NCI-H2171 (cell line): ENCODE measurements at regions not wholly inside any gene's neighbourhood (a gene's known extent, or its start where the extent isn't known, plus 50 kb on each side); places are given as distances from the start of the nearest gene placed in this dataset.

Experiments
- DNase-seq: peaks from one replicate; lab custom pipeline; 2025; lab: John Stamatoyannopoulos, UW

DNA sequence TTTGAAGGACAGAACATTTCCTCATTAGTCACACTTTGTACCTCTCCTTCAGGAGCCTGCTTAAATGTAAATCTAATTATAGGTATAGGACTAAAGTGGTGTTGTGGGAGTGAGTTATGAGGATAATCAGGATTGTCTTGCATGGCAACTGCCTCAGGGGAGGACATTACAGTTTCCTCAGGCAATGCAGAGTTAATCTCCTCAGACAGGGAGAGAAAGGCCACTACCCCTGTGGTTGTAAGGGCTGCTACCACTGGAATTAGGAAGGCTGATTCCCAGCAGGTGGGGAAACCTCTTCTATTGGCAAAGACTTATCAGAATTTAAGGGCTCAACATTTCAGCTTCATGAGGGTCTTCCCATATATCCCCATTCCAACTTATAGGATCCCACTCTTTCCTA, 286.8 kb upstream of the PBX1 start:
- no peak for DNase-seq

DNA sequence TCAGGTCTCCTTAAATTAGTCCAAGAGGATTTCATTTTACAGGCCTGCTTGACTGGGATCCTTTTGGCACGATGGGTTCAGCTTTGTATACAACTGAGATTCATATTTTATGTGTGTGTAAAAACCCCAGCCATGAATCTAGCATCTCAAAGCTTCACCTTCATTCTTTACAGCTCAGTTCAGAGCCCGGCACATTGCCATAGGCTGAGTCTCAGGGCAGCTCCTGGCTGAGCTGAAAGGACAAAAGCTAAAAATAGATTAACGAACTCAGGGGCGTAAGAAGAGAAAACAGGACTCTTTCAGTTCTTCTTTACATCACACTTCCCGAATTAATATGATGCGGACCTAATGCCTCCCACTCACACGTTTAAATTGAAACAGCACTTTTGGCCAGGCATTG, 262.8 kb upstream of the PBX1 start:
- no peak for DNase-seq

DNA sequence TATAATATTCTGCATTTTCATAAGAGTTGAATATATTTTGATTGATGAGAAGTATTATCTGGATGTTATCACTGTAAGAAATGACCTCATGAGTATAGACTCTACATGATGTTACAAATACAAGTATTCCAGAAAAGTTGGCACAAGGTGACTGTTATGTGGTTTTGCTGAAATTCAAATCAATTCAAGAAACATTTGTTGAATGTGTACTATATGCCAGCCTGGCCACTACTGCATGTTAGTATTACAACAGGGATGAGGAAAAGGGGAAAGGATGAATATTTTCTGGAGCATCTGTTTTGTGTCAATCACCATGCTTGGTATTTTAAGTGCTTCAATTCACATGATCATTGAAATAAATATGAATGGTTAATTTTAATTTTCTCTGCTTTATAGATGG, 250.9 kb upstream of the PBX1 start:
- DNase-seq = no peak

DNA sequence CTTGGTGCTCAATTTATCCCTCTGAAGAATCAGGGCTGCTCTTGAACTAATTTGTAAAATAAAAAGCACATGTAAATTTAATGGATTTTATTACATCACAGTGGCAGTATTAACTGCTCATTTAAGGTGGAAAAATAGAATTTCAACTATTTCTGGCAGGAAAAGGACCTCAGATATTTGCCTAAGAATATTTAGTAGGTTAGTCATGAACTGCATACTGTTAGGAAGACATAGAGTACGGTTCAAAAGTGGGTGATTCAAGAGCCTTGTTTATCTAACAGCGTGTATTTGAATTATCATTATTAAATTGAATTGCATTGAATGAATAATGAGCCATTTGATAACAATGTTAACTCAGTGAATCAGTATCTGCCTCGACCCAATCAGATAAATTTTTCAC, 248.8 kb upstream of the PBX1 start:
- no peak for DNase-seq

DNA sequence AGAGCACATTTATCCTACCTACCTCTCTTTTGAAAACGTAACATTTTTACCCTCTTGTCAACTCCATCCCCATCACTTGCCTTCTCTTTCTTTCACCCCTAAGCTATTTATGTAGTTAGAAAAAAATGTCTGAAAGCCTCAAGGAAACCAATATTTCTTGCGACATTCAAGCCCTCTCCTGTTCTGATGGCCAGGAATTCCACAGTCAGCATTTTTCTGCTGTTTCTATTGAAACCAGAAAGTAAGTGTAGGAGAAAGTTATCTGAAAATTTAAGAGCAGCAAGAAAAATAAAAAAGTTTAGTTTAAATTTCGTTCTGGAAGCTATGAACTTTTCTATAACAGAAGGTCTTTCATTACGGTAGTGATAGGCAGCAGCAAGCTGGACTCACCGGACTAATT, 247.6 kb upstream of the PBX1 start:
- DNase-seq = no peak

DNA sequence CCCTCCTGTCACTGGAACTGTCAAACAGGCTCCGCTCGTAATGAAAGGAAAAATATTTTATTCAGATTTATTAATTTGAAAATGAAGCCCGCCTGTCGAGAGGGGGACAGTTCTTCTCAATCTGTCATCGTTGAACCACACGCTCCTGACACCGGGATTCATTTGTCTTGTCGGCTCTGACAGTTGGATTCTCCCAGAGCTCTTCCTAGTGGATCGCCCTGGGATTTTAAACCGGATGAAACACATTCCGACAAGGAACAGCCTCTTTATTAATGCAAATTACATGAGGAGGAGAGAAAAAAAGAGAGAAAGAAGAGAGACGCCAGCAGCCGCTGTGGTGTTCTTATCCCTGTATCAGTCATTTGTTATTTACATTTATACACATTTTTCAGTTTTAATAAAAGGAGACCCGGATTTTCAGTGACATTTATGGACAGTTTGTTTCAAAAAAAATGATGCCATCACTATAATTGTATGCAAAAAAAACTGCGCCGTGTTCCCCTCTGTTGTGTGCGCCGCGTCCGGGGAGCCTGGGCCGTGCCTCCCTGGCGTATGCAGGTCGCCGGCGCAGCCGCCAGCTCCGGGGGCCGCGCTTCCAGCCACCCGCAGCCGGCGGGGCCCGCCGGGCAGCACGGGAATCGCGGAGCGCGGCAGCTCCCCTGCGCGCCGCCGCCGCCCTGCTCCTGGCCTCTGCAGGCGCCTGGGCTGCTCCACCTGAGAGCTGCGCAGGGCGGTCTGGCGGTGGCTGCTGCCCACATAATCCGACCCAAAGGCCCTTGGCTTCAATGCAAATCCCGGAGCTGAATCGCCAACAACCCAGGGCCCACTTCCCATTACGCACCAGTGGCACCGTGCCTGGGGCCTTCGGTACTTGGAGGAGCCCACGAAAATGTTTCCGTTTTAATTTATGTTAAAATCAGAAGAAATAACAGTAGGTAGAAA, 237.9 kb upstream of the PBX1 start:
- no peak for DNase-seq

DNA sequence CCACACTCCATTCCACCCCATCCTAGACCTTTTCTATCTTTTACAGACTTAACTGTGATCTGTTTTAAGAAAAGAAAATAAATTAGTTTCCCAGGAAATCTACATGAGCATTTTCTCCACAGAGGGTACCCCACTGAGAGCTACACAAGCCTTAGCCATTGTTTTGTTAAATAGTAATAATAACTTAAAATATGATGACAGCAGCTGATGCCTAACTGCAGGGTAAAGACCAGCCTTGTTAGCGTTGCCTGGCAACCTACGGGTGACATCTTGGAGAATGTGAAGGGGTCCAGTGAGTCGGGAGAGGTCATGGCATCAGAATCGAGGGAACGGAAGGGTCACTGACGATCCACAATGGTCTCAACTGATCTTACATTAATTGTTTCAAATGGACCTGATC, 233.2 kb upstream of the PBX1 start:
- DNase-seq = no peak

DNA sequence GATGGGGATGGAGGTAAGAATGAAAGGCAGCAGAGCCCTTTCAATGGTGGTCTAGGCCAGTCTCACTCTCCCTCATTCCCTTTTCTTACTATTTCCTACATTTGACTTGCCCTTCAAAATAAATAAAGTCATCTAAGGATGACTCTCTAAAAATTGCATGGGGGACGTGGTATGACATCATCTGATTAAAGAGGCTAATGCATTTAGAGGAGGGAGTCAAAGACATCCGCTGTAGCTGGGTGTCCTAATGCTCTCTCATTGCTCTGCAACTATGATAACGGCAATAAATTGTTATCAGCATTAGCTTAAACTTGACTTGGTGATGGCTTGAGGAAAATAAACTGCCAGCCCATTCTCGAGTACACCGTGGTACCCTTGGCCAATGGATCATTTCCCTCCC, 225.6 kb upstream of the PBX1 start:
- DNase-seq = no peak

DNA sequence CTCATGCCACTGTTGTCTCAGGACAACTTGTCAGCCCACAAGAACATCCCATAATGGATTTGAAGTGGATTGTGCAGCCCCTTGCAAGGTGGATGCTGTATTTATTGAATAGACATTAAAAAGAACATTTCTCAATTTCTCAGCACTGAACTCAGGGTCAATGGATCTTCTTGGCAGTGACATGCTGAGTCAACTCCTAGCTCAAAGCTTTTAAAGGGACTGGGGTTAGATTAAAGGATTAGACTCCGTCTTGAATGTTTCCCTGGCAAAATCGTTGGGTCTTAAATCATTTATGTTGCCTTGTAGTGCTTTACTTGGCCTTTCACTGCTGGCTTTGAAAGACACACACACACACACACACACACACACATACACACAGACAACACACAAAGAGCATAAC, 221.6 kb upstream of the PBX1 start:
- no peak for DNase-seq

DNA sequence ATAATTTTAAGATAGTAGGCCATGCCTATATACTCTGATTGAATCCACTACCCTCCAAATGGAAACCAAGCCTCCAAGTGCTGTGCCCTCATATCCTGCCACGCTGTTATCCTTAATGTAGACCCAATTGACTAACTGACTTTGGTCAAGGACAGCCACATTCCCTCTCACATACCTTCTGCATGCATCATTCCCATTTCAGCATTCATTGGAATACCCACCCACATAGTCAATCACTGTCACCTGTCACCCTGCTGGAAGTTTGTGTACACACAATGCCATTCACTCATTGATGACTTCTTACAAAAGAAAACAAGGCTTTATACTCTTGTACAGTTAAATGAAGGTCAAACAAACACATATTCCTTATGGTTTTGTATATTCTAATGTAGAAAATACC, 221.1 kb upstream of the PBX1 start:
- no peak for DNase-seq

DNA sequence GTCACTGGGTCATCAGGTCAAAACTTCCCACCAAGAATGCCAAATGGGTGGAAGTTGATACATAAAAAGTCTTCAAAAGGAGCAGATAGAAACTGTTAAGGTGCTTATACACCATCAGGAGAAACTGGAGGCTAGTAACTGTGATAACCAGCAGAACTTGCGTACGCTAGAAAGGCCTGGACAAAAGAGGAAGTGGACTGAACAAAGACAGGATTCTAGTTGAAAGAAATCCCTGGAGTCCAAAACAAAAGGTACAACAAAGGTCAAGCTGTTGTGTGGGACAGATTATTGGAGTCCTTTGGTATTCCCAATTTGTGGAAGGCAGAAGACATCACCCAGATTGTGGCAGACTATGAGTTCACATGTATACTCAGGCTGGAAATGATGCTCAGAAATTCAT, 215.8 kb upstream of the PBX1 start:
- DNase-seq = no peak

DNA sequence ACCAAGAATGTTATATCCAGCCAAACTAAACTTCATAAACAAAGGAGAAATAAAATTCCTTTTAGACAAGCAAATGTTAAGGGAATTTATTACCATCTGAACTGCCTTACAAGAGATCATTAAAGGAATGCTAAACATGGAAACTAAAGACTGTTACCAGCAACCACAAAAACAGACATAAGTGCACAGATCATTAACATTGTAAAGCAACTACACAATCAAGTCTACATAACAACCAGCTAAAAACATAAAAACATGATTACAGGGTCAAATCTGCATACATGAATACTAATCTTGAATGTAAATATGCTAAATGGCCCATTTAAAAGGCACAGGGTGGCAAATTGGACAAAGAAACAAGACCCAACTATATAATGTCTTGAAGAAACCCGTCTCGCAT, 211.0 kb upstream of the PBX1 start:
- no peak for DNase-seq

DNA sequence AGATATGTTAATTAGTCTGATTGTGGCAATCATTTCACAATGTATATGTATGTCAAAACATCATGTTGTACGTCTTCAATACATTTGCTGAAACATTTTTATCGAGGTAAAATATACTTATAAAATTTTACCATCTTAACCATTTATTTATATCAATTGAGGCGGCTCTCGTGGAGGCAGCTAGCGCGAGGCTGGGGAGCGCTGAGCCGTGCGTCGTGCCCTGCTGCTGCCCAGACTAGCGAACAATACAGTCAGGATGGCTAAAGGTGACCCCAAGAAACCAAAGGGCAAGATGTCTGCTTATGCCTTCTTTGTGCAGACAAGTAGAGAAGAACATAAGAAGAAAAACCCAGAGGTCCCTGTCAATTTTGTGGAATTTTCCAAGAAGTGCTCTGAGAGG, 202.5 kb upstream of the PBX1 start:
- no peak for DNase-seq

DNA sequence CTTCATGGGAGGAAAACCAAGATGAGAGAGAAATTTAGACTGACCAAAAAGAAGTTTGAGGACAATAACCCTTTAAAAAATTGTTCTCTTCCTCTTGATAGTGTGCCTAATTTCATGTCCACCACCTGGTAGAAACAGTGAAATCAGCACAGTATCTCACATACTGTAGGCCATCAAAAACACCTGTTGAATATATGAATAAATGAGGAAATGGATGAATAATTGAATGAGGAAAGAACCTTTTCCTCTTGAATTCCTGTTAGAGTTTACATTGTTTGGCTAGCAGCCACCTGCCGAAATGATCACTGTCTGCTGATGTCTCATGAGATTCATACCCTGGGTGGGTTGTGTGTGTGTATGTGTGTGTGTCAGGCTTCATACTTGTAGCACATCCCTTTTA, 198.7 kb upstream of the PBX1 start:
- DNase-seq = no peak

DNA sequence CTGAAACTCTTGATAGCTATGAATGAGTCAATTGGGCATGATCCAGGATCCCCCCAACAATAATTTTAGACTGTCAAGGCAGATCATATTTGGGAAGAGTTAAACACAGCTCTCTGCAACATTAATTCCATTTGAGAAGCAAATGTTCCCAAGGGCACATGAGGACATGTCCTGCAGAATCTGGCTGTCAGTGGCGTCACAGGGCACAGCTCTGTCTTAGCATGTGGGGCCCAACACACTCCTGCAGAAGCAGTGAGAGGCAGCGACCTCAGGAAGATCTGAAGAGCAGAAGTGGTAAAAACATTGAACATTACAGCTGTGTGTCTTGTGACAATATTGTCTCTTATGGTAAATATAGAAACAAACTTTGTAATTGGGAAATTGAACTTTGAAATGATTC, 197.1 kb upstream of the PBX1 start:
- DNase-seq = no peak

DNA sequence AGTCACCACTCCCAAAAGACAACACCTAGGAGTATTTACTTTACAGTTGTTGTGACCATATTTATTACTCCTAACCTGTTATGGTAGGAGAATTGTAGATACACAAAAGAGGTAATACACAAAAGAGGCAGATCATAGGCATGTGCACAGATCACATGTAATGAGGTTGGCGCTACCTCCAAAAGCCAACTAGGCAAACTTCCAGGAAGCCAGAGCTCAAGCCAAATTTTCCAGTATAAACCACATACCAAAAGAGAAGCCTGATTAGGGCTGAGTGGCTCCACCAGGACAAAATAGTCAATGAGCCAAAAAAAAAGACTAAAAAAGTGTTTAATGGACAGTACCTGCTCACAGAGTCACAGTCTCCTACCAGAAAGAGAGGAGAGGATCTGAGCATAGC, 195.0 kb upstream of the PBX1 start:
- no peak for DNase-seq

DNA sequence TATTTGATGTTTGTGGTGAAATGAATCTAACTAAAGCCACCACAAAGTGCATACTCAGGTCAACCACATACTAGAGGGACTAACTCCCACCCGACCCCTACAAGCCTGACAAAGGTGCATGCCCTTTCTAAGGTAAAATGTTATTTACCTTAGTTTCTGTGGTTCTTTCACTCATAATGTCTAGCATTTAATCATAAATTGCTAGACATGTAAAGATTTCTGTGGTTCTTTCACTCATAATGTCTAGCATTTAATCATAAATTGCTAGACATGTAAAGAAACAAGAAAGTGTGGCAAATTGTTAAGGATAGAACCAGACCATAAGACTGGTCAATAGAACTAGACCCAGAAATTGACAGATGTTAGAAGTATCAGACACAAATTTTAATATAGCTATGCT, 193.0 kb upstream of the PBX1 start:
- no peak for DNase-seq

DNA sequence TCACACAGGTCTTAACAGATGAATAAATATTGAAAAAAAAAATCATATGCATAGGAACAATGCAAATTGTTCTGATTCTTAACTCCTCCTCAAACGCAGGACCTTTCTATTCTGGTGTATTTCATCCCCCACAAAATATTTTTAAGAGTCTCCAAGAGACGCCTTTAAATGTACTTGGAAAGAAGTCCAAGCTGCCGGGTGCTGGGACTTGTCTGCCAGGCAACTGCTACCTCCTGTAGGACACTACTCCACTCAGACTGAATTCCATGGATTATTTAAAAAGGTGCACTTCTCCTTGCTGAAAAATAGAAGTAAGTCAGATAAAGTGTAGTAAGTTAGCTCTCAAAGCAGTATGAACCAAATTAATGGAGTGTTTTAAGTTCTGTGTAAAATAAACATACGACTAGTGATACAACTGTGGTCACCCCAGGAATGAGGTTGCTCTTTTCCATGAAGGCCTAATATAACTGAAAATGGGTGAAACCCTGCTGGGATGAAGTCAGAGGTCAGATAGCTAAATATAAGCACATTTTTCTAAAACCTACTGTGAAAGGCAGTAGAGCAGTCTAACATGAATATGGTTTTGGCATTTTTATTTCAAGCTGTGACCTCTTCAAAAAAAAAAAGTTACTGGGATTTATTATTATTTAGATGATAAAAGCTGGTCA, 189.2 kb upstream of the PBX1 start:
- no peak for DNase-seq

DNA sequence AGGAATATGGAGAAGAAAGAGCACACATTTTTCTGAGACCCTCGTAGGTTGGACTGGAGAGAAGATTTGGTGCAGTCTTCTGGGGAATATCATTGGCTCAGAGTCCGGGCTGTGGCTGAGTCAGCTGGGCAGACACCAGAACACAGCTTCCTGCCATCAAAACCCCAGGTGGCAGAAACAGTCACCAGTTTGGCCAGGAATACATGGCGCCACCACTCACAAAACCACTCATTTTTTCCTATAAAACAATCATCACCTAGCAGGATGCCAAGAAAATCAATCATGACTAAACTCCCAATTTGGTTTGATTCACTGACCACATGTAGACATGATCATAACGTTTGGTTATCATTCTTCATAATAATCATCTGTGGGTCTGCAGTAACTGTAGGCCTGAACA, 178.1 kb upstream of the PBX1 start:
- no peak for DNase-seq

DNA sequence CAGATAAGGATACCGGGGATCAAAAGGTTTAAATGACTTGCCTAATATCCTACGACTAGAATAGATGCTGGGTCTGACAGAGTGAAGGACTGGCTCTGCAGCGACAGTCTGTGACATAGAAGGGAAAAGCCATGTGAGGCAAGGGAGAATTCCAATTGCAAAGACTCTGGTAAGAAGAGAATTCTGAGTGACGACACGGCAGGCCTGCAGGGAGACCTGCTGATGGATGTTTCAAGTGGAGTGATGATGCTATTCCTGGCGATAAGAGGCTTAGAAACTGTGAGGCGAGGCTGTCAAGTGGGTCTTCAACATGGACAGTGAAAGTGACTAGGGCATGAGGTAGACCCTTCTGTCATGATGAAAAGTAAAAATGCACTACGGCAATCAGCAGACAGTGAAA, 176.6 kb upstream of the PBX1 start:
- no peak for DNase-seq

DNA sequence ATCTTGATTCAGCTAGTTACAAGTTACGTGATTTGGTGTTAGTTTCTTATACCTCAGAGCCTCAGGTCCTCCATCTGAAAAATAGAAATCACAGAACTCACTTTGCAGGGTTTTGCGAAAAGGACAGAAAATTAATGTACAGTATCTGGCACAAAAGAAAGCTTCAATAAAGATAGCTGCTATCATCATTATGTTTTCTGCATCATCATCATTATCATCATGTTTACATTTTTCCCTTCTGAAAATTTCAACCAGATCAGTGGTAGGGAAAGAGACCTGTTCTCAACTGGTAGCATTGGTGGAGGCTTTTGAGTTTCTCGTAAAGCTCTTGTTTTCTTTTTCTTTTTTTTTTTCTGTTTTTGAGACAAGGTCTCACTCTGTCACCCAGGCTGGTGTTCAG, 174.7 kb upstream of the PBX1 start:
- no peak for DNase-seq

DNA sequence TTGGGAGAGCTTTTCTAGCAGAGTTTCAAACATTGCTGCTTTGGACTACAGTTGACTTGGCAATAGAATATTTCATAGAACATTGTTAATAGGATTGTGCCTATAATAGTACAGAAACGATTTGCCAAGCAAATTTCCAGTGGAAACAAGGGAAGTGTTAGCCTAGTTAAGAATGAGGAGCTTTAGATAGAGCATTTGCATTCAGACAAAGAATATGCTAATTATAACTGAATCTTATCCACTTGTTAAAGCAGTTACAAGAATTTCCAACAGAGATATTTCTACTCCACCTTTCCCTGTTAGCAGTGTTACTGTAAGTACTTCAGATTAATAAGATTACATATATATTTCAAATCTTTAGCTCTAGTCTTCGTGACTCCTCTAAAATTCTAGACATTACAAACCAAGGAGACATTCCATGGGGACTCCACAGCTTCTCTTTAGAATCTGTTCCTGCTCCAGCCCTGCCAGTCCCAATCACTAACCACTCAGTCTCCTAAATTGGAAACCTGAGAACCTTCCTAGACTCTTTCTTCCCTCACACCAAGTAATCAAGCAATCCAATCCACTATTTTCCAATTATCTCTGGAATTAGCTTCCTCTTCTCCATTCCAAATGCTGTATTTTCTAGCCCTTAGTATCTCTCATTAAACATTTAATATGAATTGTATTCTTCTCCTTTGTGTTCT, 141.8 kb upstream of the PBX1 start:
- no peak for DNase-seq

DNA sequence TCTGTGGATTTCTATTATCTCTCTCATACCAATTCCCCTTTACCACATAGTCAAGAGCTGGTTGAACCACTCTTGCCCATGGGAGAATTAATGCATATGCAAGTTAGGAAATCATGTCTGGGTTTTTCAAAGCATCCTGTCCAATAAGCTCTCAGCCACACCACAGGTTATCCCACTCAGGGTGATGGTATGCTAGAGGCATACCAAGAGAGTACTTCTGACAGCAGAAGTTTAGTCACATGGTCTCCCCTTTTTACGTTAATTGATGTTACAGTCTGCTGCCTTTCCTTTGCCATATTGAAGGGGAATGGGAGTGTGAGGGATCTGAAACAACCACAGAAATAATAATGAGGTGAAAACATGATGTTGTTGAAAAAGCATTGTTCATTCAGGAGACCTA, 135.8 kb upstream of the PBX1 start:
- DNase-seq = no peak
